GM10266 (cell line): ENCODE measurements at regions not wholly inside any gene's neighbourhood (a gene's known extent, or its start where the extent isn't known, plus 50 kb on each side); places are given as distances from the start of the nearest gene placed in this dataset.

Source experiments
- DNase-seq: peaks from one replicate; pipeline ENCODE4 v3.0.0; 2012; ENCODE audit errors: extremely low spot score
- TF ChIP-seq, protein P1 (sequence below): IDR thresholded peaks from 2 replicates; pipeline ENCODE4 v1.5.1; 2012; ENCODE audit warnings: mild to moderate bottlenecking, low read depth; ENCODE audit not compliant: control insufficient read depth, insufficient read depth; ENCODE audit errors: missing control alignments

DNA sequence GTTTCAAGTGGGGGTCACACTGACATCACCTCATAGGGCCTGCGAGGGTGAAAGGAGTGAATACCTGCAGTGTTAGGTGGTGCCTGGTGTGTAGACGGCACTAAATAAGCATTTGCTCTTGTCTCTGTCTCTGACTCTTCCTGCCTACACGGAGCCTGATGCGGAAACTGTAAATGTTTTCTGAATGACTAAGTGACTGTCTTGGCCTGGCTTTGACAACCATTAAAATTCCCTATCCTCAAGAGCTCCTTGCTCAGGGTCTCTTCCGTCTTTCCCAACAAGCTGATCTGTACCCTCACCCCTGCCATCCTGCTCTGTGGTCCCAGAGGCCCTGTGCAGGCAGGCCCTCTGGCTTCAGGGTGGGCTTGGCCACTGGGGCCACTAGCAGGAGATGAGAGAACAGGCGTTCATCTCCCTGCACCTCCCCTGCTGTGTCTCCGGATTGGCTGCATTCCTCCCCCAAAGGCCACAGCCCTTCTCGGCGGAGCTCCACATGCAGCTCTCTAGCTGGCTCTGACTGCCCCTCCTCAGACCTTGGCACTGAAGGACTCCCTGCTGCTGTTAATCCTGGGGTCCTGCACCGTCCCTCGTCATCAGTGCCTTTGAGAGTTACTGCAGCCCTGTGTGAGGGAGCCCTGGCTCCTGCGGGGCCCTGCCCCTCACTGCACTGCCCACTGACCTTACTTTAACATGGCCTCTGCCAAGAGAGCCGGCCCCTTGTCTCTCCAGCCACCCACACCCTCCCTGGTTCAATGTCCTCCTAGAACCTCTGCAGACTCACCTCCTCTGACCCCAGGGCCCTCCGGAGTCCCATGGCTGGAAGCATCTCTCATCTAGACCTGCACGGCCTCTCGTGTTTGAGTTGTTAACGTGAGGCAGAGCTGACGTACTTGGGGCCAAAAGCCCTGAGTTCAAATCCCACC lies 211.1 kb downstream of the MATN1 start:
- DNase-seq = no peak
- TF ChIP-seq, protein P1, sequence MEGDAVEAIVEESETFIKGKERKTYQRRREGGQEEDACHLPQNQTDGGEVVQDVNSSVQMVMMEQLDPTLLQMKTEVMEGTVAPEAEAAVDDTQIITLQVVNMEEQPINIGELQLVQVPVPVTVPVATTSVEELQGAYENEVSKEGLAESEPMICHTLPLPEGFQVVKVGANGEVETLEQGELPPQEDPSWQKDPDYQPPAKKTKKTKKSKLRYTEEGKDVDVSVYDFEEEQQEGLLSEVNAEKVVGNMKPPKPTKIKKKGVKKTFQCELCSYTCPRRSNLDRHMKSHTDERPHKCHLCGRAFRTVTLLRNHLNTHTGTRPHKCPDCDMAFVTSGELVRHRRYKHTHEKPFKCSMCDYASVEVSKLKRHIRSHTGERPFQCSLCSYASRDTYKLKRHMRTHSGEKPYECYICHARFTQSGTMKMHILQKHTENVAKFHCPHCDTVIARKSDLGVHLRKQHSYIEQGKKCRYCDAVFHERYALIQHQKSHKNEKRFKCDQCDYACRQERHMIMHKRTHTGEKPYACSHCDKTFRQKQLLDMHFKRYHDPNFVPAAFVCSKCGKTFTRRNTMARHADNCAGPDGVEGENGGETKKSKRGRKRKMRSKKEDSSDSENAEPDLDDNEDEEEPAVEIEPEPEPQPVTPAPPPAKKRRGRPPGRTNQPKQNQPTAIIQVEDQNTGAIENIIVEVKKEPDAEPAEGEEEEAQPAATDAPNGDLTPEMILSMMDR = no peak

DNA sequence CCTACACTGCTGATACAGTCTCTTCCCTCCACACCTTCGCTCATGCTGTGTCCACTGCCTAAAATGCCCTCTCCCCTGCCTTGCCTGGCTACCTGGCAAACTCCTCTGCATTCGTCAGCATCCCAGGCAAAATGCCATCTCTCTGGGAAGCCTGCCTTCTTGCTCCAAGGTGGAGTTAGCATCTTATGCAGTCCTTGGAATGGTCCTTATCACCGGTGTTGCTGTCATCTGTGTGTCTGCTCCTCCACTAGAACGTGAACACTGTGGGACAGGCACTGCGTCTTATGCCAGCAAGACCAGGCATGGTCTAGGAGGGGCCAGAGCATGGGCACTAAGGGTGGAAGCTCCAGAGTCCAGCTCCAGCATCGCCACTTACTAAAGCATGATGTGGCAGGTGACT lies 211.8 kb downstream of the MATN1 start:
- DNase-seq = no peak
- TF ChIP-seq, protein P1 = no peak

DNA sequence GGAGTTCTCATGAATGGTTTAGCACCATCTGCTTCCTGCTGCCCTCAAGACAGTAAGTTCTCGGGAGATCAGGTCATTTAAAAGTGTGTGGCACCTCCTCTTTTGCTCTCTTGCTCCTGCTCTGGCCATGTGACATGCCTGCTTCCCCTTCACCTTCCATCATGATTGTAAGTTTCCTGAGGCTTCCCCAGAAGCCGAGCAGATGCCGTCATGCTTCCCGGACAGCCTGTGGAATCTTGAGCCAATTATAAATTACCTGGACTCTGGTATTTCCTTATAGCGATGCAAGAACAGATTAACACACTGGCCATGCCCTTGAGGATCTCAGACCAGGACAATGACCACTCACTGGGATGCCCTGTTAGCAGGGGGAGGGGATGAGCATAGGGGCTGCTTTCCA lies 212.3 kb downstream of the MATN1 start:
- DNase-seq = no peak
- TF ChIP-seq, protein P1 = no peak

DNA sequence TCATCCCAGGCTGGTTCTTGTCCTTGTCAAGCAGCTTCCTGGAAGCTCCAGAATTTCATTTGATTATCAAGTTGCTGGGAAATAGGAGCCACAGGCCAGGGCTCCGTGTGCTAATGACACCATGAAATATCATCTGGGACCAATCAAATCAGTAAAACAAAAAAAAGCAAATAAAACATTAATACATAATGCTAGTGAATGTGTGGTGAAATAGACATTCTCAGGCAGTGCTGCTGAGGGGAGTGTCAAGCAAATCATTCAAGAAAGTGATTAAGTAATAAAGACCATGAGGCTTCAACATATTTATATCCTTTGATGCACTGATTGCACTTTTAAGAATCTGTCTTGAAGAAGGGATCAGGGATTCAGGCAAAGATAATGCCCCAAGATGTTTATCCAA lies 213.7 kb downstream of the MATN1 start:
- DNase-seq = no peak
- TF ChIP-seq, protein P1 = no peak

DNA sequence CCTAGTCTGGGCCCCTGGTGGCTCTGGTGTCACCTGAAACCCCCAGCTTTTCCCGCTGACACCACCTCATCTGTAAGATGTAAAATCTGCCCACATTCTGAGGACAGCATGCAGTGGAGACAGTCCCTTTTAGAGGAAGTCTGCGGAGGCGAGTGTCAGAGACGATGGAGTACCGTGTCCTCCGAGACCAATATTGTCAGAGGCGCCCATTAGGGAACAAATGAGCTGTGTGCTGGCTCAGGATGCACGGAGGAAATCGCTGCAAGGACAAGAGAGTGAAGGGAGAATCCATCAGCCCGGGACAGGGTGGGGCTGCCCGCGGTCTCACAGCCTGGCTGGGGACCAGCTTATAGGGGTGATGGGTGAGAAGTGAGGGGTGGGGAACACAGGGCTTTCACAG lies 214.8 kb downstream of the MATN1 start:
- TF ChIP-seq, protein P1 = no peak
- DNase-seq = no peak

DNA sequence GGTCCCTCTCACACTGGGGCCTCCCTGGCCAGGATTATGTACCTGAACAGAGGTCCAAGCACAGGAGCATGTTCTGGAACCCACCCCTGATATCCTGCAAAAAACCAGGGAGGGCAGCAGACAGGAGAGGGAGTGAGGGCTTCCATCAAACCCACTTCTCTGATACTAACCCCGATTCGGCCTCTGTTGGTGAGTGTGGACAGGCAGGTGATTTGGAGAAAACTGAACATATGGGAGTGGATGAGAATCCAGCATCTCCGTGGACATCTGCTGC lies 215.3 kb downstream of the MATN1 start:
- DNase-seq = no peak
- TF ChIP-seq, protein P1 = no peak

DNA sequence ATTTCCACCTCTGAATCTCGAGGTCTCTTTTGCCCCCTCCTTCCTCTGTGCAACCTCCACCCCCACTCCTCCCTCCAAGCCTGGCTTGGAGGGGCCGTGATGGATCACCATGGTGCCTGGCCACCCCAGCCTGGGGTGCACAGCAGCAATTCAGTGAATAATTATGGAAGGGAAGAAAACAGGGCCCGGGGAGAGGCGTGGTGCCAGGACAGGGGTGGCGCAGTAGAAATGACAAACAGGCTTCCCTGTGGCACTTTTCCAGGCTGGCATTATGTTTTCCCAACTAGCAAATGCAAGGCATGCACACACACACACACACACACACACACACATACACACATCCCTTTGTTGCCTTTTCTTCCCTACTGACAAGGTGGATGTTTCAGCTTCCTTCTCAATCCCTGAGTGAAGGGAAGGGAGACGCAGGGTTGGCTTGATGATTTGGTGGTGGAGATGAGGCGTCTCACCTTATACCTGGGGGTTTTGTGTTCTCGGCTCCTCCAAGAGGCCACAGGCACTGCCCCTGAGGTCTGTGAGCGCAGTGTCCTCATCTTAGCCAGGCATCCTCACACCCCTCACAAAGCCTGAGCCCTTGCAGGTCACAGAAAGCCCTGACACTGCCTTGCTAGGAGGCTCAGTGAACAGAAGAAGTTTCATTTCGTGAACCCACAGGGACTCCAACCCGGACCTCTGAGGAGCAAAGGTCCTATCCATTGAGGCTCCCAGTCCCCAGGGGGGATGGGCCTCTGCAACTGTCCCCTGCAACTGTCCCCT lies 215.8 kb downstream of the MATN1 start:
- TF ChIP-seq, protein P1 = no peak
- DNase-seq = no peak
